GF-D8 (cell line): ENCODE measurements at regions not wholly inside any gene's neighbourhood (a gene's known extent, or its start where the extent isn't known, plus 50 kb on each side); places are given as distances from the start of the nearest gene placed in this dataset.
"Not testable (repeated sequence)": the region's sequence is repeated elsewhere in the genome, so short reads cannot be mapped to it uniquely, and the experiment has no call there.

ENCODE experiments used
- DNase-seq: peaks from one replicate; lab custom pipeline; 2025; lab: John Stamatoyannopoulos, UW

DNA sequence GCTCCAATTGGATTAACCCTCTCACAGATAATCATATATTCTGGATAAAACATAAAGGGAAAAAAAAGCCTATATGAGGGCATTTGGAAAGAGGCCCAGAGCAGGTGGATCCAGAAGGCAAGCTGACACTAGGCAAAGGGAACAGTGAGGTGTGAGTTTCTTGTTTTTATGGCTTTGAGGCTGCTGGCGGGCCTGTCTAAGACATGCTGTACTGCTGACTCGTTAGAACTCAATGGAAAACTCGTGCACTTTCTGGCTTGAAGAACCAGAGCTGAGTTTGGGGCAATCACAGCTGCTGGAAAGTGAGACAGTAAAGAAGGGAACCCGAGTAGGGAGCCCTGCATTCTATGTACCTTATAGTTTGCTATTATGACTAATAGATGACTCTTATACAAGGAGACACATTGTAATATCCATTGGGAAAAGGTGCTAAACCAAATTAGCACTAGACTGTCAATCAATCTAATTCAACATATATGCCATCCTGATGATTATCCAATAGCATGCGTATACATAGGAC, 637.1 kb downstream of the GATA3 start:
- no peak for DNase-seq

DNA sequence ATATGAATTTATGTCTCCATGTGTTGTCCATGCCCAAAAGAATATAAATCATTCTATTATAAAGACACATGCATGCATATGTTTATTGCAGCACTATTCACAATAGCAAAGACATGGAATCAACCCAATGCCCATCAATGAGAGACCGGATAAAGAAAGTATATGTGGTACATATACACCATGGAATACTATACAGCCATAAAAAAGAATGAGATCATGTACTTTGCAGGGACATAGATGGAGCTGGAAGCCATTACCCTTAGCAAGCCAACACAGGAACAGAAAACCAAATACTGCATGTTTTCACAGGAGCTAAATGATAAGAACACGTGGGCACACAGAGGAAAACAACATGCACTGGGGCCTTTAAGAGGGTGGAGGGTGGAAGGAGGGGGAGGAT, 639.1 kb downstream of the GATA3 start:
- DNase-seq: not testable (repeated sequence)

DNA sequence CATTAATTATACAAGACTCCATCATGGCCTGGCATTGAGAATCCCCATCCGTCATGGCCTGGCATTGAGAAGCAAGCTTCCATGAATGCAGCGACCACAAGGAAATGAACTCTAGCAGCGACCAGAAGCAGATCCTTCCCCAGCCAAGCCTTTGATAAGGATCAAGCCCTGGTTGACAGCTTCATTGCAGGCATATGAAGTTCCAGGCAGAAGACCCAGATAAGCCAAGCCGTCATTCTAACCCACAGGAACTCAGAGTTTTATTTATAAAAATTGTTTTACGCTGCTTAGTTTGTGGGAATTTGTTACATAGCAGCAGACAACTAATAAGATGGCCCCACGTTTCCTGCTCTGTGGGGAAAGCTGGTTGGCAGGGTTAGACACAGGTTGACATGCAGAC, 642.3 kb downstream of the GATA3 start:
- DNase-seq: no peak

DNA sequence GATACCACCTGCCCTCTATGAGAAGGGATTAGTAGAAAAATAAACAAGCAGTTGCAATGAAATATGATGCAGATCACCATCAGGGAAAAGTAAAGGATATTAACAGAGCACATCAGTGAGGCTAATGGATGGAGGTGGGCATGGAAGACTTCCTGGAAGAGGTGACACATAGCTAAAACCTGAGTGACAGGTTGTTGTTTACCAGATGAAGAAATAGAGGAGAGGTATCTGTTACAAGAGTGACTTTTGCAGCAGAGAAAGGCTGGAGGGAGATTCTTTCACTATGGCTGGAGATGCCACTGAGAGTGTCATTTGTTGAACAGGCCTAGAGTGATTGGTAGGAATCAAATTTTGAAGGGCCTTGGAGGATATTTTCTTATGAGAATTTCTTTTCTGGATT, 646.2 kb downstream of the GATA3 start:
- DNase-seq: no peak

DNA sequence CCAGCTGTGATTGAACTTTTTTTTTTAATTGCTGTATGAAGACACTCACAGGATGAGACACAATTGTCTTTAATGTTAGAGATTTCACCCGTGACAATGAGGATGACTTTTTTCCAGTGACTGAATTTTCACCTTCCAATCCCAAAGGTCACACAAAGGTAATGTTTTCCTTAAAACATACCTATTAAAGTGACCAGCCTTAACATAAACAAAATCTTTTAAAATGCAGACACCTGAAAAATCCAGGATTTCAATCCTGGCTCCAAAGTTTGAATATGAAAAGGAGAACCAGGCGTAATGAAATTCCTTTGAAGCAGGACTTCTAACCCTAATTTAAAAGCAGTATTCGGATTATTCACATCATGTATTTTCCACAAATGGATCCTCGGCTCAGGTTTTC, 647.7 kb downstream of the GATA3 start:
- no peak for DNase-seq

DNA sequence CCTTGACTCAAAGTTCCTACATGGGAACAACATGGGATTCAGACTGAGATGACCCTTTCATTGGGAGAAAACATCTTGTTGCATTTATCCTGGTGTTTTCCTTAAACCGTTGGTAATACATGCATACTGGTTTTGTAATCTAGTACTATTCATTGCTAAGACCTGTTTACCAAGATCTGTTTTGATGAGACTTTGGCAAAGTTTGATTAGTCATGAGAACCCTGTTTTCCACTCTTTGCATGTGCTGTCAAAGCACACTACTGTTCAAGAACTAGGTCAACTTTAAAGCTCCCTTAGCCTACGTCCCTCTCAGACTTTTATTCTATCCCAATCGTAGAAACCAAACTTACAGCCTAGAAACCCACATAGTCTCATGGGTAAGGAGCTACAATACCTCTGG, 650.9 kb downstream of the GATA3 start:
- no peak for DNase-seq

DNA sequence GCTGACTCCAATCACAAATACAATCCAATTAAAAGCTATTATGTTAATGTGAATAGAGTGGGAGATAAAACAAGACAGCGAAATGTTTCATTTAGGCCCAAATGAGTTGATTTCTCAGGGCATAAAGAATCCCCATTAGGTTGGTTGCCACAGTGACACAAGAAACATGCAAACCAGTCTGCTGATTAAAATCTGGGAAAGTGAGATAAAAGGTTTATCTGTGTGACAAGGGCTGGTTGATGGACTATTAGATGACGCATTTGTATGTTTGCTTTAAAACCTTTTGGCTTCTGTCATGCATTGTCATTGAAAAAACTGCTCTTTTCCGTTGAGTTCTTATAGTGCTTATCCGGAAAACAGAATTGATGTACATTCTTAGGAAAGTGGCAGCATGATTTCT, 658.2 kb downstream of the GATA3 start:
- no peak for DNase-seq

DNA sequence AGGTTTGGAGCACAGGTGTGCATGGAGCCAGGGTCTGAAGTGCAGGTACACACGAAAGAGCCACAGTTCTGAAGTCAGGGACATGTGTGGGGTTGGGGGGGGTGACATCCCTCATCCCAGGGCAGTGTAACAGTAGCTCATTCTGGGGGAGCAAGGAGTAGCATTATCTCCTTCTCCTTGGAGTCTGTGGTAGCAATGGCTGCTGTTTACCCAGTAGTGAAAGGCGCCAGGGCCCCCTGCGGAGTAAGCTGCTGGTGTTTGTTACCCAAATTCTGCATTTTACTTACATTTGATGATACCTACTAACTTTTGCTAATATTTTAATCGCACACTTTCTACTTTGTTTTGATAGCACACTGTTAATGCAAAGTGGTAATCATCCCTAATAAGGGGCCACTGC, 665.5 kb downstream of the GATA3 start:
- DNase-seq: no peak

DNA sequence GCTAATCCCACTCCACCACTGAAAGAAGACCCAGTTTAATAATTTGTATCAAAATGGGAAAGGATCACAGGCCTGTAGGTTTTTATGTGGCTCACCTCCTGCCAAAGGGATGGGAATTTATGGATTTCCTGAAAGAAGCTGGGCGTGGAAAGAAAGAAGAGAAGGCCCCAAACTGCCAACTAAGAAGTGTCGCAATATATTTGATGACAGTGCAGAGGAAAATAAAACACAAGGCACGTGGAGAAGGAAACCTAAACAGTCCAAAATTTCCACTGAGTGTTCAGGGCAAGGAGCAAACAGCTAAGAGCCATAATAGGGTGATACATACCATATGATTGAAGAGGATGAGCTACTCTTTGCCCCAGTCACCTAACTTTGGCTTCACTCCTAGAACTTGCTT, 667.2 kb downstream of the GATA3 start:
- no peak for DNase-seq

DNA sequence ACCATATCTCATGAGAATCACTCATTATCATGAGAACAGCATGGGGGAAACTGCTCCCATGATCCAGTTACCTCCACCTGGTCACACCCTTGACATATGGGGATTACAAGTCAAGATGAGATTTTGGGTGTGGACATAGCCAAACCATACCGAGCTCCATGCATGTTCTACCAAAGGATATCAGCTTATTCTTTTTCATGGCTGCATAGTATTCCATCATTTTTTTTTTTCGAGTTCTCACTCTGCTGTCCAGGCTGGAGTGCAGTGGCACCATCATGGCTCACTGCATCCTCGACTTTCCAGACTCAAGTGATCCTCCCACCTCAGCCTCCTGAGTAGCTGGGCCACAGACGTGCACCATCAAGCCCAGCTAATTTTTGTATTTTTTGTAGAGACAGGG, 668.3 kb downstream of the GATA3 start:
- DNase-seq: no peak

DNA sequence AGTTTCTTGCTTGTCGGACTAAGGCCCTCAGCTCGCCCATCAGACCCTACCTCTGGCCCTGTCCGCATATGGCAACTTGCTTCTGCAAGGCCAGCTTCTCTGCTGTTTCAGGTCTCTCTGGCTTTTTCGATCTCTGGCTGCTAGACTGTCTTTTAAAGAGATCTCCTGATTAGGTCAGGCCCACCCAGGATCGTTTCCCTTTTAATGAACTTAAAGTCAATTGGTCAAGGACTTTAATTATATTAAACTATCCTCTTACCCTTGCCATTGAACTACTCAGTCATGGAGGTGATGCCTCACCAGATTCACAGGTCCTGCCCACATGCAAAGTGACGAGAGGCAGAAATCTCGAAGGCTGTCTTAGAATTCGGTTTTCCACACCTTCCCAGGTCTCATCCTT, 670.9 kb downstream of the GATA3 start:
- no peak for DNase-seq

DNA sequence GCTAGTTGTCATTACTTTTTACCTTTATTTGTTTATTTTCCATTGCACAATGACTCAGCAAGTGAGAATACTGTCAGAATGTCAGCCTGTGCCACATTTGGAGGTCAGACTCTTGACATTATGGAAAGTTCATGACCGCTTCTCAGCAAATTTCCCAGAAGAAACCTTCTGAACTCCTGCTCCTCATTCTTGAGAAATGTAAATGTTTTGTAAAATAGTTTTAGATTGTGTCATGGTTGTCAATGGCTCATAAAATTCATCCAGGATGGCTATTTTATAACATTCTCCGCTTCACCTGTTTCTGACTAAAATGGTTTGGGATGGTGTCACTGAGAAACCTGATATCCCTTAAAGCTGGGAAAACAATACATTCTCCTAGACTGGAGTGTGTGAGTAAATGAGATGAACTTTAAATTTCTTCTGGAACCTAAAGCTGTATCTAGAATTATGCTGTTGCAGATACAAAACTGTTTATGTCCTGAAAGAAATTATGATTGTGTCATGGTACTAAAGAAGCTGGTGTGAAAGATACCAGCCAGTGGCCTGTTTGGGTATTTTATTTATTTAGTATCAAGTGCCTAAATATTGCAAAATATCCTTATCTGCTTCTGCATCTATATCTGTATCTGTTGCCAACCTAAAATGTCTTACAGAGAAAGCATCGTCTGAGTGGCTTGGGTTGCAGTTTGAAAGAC, 671.7 kb downstream of the GATA3 start:
- DNase-seq: no peak

DNA sequence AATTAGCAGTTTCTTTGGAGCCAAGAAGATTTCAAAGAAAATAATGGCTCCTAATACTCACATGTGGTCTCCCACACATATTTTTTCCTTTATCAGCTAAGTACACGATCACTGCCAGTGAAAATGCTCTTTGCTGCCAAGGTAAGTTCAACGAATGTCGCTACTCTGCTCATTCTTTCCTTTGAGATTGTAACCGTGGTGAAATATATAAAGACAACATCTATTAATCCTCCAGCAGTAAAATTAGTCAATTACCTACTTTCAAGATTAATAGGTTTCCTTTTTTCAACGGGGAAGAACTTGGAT, 672.2 kb downstream of the GATA3 start:
- DNase-seq: no peak

DNA sequence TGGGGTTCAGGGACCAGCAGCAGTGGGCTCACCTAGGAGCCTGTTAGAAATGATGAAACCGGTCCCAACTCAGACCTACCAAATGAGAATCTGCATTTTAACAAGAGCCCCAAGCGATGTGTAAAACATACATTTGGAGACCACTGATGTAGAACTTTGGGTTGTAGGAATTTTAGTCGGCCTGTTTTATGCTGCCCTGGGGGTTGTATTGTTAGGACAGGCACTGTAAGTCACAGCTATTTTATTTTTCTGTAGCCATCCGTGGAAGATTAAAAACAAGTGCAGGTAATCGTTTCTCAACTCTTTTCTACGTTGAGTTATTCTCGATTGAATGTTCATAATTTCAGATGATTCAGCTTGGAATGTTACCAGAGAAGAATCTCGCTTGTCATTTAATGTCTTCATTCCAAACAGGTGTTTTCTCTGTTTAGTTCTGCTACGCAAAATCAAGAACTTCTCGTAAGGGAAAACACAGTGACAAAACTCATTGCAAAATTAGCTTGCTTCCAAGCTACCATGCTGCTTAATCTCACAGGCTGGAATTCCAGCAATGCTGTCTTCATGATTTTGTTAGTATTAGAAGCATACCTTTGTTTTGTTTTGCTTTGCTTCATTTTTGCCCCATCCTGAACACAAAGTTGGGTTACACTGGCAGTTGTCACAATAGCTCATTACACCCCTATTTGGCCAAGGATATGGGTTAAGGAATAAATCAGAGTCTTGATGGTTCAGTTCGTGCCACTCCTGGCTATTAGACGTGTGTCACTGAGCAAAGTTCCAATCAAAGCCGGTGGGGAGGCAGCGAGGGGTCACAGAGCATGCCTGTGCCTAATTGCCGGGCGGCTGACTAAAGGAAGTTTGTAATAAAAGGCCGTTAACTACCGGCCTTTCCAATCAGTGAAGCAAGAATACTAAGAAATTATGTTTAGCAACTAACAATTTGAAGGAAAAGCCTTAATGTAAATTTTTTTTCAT, 676.9 kb downstream of the GATA3 start:
- no peak for DNase-seq

DNA sequence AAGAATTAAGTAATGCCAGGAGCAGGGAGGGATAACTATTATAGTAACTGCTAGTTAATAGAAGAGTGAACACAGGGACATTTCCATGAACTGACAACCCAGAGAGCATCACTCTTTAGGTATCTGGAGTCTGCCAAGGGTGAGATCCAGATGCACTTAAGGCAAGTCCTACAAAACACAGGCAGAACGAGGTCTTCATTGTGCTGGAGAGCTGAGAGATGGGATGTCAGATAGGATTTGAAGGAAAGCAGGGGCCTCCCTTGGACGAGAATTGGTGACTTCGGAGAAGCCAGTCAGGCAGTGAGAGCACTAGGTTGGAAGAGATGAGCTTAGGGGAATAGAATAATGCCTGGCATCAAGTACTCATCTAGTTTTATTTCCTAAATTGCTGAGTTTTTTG, 684.5 kb downstream of the GATA3 start:
- DNase-seq: no peak

DNA sequence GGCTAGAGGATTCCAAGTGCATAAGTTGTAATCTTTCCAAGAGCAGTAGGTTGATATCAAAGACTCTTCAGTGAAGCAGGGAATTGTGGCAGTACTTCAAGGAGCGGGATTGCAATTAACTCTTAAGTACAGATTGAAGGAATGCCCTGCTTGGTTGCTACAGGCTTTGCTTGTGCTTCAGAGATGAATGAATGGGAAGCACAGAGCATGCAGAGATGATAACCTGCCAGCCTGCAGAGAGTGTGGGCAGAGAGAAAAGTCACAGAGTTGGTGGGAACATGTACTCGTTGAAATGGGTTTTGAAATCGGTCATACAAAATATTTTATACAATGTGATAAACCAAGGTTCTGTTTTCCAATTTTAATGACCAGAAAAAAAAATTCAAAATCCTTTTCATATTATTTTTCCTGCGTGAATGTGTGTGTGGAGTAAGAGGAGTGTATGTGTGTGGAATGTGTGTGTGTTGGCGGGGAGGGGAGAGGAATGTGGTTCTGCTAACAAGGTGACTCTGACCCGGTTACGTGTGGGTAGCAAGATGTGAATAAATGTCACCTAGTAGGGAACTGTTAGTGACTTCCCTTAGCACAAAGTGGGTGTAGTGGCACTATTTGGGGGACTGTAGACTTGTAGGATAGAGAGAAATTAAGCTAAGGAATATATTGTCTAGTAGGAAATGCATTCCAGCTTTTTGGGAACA, 697.8 kb downstream of the GATA3 start:
- DNase-seq: no peak

DNA sequence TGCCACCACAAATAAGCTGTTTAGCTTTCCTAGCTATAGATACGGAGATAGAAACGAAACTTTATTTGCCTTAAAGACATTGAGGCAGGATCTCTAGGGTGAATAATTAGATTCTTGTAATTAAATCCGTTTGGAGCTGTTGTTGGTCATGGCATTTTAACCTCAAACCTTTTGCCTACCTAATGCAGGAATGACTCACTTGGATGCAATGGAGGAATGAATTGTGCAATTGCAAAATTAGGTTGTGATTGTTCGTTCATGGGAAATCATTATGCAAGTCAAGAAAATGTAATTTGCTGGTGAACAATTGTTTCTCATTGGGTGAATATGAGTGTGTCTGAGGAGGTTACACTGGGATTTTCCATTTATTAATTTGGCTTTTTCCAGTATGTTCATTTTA, 703.5 kb downstream of the GATA3 start:
- no peak for DNase-seq

DNA sequence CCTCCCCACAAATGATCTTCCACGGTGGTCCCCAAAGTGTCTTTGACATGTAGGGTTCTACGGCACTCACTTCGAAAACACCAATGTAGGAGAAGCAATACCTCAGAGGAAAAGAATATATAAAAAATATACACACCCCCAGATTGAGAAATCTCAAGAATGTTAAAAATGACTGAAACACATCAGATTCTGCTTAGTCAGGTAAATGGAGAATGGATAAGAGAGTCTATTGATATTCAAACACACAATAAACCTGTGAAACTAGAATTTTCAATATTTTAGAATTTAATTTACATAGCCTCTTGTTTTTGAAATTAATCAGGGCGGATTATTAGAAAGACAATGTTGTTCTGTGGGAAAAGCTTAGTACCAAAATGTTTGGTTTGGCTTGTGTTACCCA, 712.4 kb downstream of the GATA3 start:
- DNase-seq: no peak

DNA sequence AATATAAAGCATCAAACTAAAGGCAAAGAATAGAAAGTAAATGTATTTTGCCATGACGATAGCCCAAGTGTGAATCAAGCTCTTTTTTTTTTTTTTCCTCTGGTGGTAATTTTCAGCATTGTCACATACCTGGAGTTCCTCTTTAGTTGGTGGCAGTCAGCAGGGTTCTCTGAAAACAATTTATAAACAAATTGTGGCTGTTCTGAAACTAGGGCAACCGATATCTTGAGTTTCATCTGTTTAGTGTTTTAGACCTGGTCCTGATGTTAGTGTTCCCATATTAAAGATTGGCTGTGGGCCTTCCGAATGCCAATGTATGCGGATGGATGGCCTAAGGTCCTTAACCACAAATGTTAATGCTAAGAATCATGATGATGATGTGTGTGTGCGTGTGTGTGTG, 713.1 kb downstream of the GATA3 start:
- DNase-seq: no peak

DNA sequence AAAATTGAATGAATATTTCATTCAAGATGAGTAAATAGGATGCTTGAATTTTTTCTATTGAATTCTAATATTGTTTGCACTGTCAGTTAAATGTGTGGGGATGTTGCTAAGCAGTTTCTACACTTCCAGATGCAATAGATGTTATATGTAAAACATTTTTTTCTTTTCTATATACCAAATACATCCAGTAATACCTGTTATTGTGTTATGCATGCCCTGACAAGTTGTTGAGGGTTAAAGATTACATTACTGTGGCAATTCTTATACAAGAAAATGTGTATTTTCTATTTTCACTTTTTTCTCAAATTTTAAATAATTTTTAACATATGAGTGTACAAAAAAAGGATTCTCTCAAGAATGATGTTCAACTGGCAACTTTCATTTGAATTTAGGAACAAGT, 713.9 kb downstream of the GATA3 start:
- DNase-seq: no peak

DNA sequence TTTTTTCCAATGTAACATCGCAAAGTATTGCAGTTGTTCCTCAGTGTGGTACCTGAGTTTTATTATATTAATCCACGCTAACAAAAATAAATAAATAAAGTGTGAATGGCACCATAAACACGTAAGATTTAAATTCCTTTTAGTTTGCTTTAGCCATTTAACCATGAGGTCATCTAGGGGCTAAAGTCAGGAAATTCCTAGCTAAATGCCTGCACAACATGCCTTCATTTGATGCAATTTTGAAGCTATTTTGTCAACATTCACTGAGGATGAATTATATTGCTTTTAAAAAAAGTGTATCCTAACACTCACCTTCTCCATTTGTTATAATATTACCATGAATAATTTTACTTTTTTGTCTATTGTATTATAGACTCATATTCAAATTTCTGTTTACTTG, 714.4 kb downstream of the GATA3 start:
- no peak for DNase-seq

DNA sequence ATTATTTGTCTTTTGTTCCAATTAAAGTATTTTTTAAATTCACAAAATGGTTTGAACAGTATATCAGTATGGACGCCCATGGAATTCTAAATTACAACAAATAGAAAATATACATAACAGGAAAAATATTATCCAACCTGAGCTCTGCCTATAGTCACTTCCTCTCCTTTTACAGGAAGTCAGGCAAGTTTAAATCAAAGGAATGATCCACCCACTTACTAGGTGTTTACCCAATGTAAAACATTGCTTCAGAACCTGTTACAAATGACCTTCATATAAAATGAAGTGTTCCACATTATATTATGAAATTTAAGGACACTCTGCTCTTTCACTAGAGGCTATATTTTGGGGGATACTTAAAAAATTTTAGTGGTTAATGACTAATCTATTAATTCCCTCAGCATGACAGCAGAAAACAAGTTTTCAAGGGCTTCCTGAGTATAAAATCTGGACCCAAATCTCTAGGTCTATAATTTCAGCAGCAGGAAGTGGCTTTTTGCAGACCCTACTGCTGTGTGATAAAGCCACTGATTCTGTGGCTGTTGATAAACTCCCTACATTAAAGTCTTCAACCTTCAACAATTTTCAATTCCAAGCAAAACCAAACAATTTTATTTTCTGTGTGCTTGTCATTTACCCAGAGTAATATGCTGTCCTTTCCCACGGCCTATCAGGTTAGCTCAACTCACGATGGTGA, 722.6 kb downstream of the GATA3 start:
- DNase-seq: no peak
